Panc1 (cell line): ENCODE measurements at regions not wholly inside any gene's neighbourhood (a gene's known extent, or its start where the extent isn't known, plus 50 kb on each side); places are given as distances from the start of the nearest gene placed in this dataset.

Experiments
- CTCF ChIP-seq: fragments of 450-650 bp; IDR thresholded peaks from 2 replicates; pipeline ENCODE4 v1.5.1; 2017; ENCODE audit warnings: mild to moderate bottlenecking
- POLR2AphosphoS5 ChIP-seq: IDR thresholded peaks from 2 replicates; pipeline ENCODE4 v1.6.1; 2012; ENCODE audit warnings: mild to moderate bottlenecking, low read depth, low read length, moderate library complexity
- REST ChIP-seq, 2 experiments: IDR thresholded peaks; 2 replicates each; pipeline ENCODE4 v1.6.1; 2011 to 2012; ENCODE audit warnings: low read depth in 2 of 2, control low read depth in 1 of 2, low read length in 1 of 2, mild to moderate bottlenecking in 1 of 2, moderate library complexity in 1 of 2; ENCODE audit not compliant: insufficient read depth in 1 of 2
- SIN3A ChIP-seq: IDR thresholded peaks from 2 replicates; pipeline ENCODE4 v1.6.1; 2012; ENCODE audit warnings: low read depth, mild to moderate bottlenecking, low read length, moderate library complexity, borderline replicate concordance; ENCODE audit not compliant: insufficient read depth
- TCF7L2 ChIP-seq: IDR thresholded peaks from 2 replicates; pipeline ENCODE4 v1.6.1; 2011; ENCODE audit warnings: mild to moderate bottlenecking, low read depth, low read length, inconsistent platforms

GRCh38 chr4:75344915-75345314 lies 169.3 kb downstream of the RCHY1 start:
- TF ChIP-seq POLR2AphosphoS5 (no peak), CTCF (no peak), REST (IDR thresholded peaks at IDR 0.05; ENCODE audit: insufficient read depth in 1 of 2, low read depth in 2 of 2, low read length in 1 of 2) (no peak), SIN3A (no peak), TCF7L2 (no peak)
